GM12872 (cell line): ENCODE measurements at regions not wholly inside any gene's neighbourhood (a gene's known extent, or its start where the extent isn't known, plus 50 kb on each side); places are given as distances from the start of the nearest gene placed in this dataset.

Experiments
- TF ChIP-seq, protein P1 (sequence below): IDR thresholded peaks from 3 replicates; pipeline ENCODE4 v1.5.1; 2011; ENCODE audit warnings: low read depth, mild to moderate bottlenecking, low read length, moderate library complexity; ENCODE audit not compliant: insufficient read depth

GRCh38 chr22:47610281-47610680 lies 847.8 kb downstream of the TBC1D22A start:
- TF ChIP-seq, protein P1, sequence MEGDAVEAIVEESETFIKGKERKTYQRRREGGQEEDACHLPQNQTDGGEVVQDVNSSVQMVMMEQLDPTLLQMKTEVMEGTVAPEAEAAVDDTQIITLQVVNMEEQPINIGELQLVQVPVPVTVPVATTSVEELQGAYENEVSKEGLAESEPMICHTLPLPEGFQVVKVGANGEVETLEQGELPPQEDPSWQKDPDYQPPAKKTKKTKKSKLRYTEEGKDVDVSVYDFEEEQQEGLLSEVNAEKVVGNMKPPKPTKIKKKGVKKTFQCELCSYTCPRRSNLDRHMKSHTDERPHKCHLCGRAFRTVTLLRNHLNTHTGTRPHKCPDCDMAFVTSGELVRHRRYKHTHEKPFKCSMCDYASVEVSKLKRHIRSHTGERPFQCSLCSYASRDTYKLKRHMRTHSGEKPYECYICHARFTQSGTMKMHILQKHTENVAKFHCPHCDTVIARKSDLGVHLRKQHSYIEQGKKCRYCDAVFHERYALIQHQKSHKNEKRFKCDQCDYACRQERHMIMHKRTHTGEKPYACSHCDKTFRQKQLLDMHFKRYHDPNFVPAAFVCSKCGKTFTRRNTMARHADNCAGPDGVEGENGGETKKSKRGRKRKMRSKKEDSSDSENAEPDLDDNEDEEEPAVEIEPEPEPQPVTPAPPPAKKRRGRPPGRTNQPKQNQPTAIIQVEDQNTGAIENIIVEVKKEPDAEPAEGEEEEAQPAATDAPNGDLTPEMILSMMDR, result no peak

DNA sequence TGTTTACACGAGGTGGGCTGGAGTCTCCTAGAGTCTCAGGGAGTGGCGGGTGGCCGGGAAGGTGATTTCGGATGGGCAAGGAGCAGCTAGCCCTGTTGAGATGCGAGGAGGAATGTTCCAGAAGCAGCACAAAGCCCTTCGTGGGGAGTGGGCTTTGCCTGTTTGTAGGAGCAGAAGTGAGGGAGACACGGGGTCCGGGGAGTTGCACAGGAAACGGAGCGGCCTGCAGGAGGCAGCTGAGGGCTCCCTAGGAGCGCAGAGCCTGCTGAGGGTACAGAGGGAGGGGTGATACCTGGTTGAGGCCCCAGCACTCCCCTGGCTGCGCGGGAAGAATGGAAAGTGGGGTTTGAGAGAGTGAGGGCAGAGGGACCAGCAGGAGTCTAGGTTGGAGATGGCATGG lies 847.2 kb downstream of the TBC1D22A start:
- TF ChIP-seq, protein P1, result no peak

DNA sequence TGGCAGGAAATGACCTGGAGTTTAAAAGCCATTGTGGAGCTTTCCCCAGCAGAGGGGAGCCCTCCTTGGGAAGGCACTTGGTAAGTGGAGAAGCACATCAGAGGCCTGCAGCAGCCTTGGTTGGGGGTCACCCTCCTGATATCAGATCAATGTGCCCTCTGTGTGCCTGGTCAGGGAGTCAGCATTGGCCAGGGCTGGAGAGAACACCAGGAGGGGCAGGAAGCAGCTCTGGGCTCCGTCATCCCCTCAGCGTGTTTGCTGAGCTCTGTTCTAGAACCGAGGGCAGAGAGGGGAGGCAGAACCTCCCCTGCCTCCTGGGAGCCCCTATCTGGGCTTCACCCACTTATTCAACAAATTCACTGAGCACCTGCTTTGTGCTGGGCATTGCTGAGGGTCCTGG lies 846.0 kb downstream of the TBC1D22A start:
- TF ChIP-seq, protein P1, result no peak

DNA sequence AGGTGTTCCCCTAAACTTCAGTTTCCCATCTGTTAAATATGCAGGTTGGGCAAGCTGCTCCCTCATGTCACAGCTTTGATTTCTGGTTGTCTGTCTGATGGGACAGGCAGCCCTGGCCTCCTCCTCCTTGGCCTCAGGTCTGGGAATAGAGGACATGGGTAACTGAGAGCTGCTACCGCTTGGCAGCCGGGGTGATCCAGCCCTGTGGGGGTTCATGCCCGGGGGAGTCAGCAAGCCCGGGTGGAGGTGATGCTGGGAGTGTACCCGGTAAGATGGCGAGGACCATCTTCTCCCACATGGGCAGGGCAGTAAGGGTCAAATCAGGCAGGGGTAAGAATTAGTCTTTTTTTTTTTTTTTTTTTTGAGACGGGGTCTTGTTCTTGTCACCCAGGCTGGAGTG lies 845.0 kb downstream of the TBC1D22A start:
- TF ChIP-seq, protein P1, result no peak

DNA sequence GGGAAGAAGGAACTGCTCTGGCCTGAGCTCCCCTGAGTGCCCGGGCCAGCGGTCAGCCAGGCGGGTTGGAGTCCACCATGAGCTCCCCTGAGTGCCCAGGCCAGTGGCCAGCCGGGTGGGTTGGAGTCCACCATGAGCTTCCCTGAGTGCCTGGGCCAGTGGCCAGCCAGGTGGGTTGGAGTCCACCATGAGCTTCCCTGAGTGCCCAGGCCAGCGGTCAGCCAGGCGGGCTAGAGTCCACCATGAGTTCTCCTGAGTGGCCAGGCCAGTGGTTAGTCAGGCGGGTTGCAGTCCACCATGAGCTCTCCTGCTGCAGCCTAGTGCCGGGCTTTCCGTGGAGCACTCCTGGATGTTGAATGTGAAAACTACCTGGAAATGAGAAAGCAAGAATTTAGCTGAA lies 844.0 kb downstream of the TBC1D22A start:
- TF ChIP-seq, protein P1, result no peak

- TF ChIP-seq, protein P1, result no peak
Observed at GRCh38 chr22:47605886-47606285, 843.4 kb downstream of the TBC1D22A start.

DNA sequence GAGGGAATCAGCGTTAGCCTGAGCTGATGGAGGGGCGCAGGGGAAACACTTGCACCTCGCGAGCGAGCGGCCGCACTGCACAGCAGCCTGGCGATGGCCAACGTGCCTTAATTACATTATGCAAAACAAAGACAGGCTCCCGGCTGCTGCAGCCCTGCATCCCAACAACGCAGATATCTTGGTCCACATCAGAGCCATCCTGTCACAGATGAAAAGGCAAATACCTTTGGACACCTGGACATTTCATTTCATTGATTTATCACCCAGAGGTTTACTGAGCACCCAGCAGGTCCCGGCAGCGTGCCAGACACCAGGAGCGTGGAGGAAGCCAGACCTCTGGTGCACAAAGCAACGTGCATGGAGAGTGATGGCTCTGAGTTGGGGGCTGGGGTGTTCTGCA lies 843.0 kb downstream of the TBC1D22A start:
- TF ChIP-seq, protein P1, result no peak

DNA sequence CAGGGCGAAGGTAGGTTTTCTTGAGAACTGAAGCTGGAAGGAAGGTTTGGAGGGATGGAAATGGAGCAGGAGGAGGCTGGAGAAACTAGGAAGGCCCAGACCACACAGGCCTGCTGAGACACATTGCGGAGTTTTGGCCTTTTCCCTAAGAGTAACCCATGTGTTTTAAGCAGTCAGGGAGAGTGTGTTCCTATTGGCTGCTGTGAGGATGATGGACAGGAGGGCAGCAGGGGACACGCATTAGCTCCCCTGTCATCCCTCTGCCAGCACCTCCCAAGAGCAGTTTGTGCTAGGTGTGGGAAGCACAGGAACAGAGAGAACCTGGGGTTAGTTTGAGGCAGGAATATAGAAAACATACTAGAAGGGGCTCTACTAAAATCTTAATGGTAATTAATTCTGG lies 842.1 kb downstream of the TBC1D22A start:
- TF ChIP-seq, protein P1, result no peak
